ENCODE measurements at regions not wholly inside any gene's neighbourhood (a gene's known extent, or its start where the extent isn't known, plus 50 kb on each side); places are given as distances from the start of the nearest gene placed in this dataset.

DNA sequence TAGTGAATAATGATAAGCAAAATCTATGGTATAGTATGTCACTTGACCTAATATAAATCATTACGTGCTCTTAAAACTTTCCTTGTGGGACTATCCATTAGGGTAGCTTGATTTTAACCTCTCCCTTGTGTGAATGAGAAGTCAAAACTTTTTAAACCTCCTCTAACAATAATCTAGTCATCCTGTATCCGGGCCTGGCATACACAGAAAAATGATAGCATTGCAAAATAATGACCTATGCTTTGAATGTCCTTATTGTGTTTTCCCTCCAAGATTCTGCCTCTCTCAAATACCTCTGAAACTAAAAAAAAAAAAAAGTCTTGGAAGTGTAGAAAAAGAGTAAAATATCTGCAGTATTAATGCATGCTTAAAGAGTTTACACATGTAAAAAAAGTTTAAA is 250.0 kb upstream of the NDST3 start:
- Histone ChIP-seq H2BK15ac (ENCODE audit: low read depth, poor library complexity, severe bottlenecking) (no peak overlapping the region), H4K91ac (ENCODE audit: low read length) (no peak overlapping the region), H2AK5ac (ENCODE audit: low read length, severe bottlenecking) (no peak overlapping the region), H4K8ac (ENCODE audit: low read length) (no peak overlapping the region), H3K27me3 (ENCODE audit: control insufficient read depth in 1 of 2, insufficient read depth in 1 of 2, low read length in 2 of 2) (no peaks in the 10 kb centered on the region), H3K14ac (ENCODE audit: low read length in 2 of 2) (no peak overlapping the region), H3K4me3 (ENCODE audit: insufficient read depth in 1 of 2, low read depth in 1 of 2, low read length in 2 of 2) (no peak overlapping the region), H3K4me1 (ENCODE audit: control insufficient read depth, insufficient read depth, low read depth, low read length) (no peaks in the 10 kb centered on the region), H2BK5ac (ENCODE audit: low read depth, low read length, poor library complexity, severe bottlenecking) (no peak overlapping the region), H2BK12ac (ENCODE audit: low read length in 2 of 2) (no peak overlapping the region), H3K36me3 (ENCODE audit: control insufficient read depth in 1 of 2, insufficient read depth in 2 of 2, low read depth in 1 of 2, low read length in 2 of 2) (no peaks in the 10 kb centered on the region), H3K23ac (ENCODE audit: low read length in 2 of 2) (no peak overlapping the region), H2BK120ac (ENCODE audit: low read depth, low read length) (no peak overlapping the region), H3K4ac (ENCODE audit: low read depth in 1 of 2, low read length in 2 of 2) (no peak overlapping the region), H3K79me1 (replicated peaks; ENCODE audit: low read length, poor library complexity, severe bottlenecking) (no peaks in the 10 kb centered on the region), H3K27ac (ENCODE audit: low read length, poor library complexity, severe bottlenecking) (no peak overlapping the region), H3K9ac (ENCODE audit: low read length) (no peak overlapping the region), H3K18ac (ENCODE audit: low read depth in 1 of 2, low read length in 2 of 2) (no peak overlapping the region), H3K9me3 (ENCODE audit: control insufficient read depth, low read length) (no peaks in the 10 kb centered on the region), H2AFZ (ENCODE audit: low read depth, low read length) (no peak overlapping the region), H3K4me2 (ENCODE audit: low read length, poor library complexity, severe bottlenecking) (no peak overlapping the region)
- no peak for DNase-seq
- WGBS = 100% methylated on average over 1 of the region's 2 CpGs

DNA sequence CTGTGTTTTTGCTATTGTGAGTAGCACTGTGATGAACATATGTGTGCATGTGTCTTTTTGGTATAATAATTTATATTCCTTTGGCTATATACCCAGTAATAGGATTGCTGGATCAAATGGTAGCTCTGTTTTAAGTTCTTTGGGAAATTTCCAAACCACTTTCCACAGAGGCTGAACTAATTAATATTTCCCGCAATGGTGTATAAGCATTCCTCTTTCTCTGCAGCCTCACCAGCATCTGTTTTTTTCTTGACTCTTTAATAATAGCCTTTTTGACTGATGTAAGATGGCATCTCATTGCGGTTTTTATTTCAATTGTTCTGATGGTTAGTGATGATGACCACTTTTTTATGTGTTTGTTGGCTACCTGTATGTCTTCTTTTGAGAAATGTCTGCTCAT is 247.7 kb upstream of the NDST3 start:
- H4K91ac ChIP-seq (ENCODE audit: low read length) = no peak overlapping the region
- no peak overlapping the region for H2BK120ac ChIP-seq (ENCODE audit: low read depth, low read length)
- H3K18ac ChIP-seq (ENCODE audit: low read depth in 1 of 2, low read length in 2 of 2) = no peak overlapping the region
- no peak overlapping the region for H2BK15ac ChIP-seq (ENCODE audit: low read depth, poor library complexity, severe bottlenecking)
- H3K23ac ChIP-seq (ENCODE audit: low read length in 2 of 2) = no peak overlapping the region
- H3K9me3 ChIP-seq (ENCODE audit: control insufficient read depth, low read length) = no peaks in the 10 kb centered on the region
- no peaks in the 10 kb centered on the region for H3K4me1 ChIP-seq (ENCODE audit: control insufficient read depth, insufficient read depth, low read depth, low read length)
- no peak overlapping the region for H2BK5ac ChIP-seq (ENCODE audit: low read depth, low read length, poor library complexity, severe bottlenecking)
- no peak overlapping the region for H3K4me2 ChIP-seq (ENCODE audit: low read length, poor library complexity, severe bottlenecking)
- no peak overlapping the region for H3K4ac ChIP-seq (ENCODE audit: low read depth in 1 of 2, low read length in 2 of 2)
- no peak overlapping the region for H2BK12ac ChIP-seq (ENCODE audit: low read length in 2 of 2)
- H3K14ac ChIP-seq (ENCODE audit: low read length in 2 of 2) = no peak overlapping the region
- no peaks in the 10 kb centered on the region for H3K79me1 ChIP-seq (replicated peaks; ENCODE audit: low read length, poor library complexity, severe bottlenecking)
- H3K27ac ChIP-seq (ENCODE audit: low read length, poor library complexity, severe bottlenecking) = no peak overlapping the region
- H2AFZ ChIP-seq (ENCODE audit: low read depth, low read length) = no peak overlapping the region
- no peak overlapping the region for H2AK5ac ChIP-seq (ENCODE audit: low read length, severe bottlenecking)
- H3K9ac ChIP-seq (ENCODE audit: low read length) = no peak overlapping the region
- H3K27me3 ChIP-seq (ENCODE audit: control insufficient read depth in 1 of 2, insufficient read depth in 1 of 2, low read length in 2 of 2) = no peaks in the 10 kb centered on the region
- no peaks in the 10 kb centered on the region for H3K36me3 ChIP-seq (ENCODE audit: control insufficient read depth in 1 of 2, insufficient read depth in 2 of 2, low read depth in 1 of 2, low read length in 2 of 2)
- H4K8ac ChIP-seq (ENCODE audit: low read length) = no peak overlapping the region
- H3K4me3 ChIP-seq (ENCODE audit: insufficient read depth in 1 of 2, low read depth in 1 of 2, low read length in 2 of 2) = no peak overlapping the region
- 98% methylated on average over 1 of the region's 2 CpGs for WGBS
- DNase-seq = no peak

DNA sequence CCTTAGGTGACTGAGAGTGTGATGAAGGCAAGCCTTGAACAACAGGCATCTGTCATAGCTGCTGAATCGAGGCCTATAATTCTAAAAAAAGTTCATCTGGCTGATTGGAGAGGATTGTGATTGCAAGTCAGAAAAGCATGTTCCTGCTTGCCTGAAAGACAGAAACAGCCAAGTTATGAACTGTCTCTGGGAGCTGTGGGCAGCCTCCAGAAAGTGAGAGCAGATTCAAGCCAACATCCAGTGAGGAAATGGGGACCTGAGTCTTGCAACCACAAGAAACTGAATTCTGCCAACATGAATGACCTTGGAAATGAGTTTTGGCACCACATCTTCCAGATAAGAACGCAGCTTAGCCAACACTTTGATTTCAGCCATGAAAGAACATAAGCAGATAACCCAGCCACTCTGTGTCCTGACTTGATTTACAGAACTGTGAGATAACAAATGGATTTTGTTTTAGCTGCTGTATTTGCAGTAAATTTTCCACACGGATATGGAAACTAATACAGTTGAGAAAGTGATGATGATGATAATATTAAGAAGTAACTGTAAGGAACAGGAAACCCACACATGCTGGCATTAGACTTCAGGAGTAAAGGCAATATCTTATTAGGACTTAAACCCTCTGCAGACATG is 240.3 kb upstream of the NDST3 start:
- H3K79me1 ChIP-seq (replicated peaks; ENCODE audit: low read length, poor library complexity, severe bottlenecking) = no peaks in the 10 kb centered on the region
- no peak overlapping the region for H3K23ac ChIP-seq (ENCODE audit: low read length in 2 of 2)
- H3K36me3 ChIP-seq (ENCODE audit: control insufficient read depth in 1 of 2, insufficient read depth in 2 of 2, low read depth in 1 of 2, low read length in 2 of 2) = no peaks in the 10 kb centered on the region
- no peak overlapping the region for H3K27ac ChIP-seq (ENCODE audit: low read length, poor library complexity, severe bottlenecking)
- H2AFZ ChIP-seq (ENCODE audit: low read depth, low read length) = no peak overlapping the region
- 86% methylated on average over 2 of the region's 3 CpGs for WGBS
- H4K91ac ChIP-seq (ENCODE audit: low read length) = no peak overlapping the region
- H3K14ac ChIP-seq (ENCODE audit: low read length in 2 of 2) = no peak overlapping the region
- no peak overlapping the region for H2BK15ac ChIP-seq (ENCODE audit: low read depth, poor library complexity, severe bottlenecking)
- H3K4me3 ChIP-seq (ENCODE audit: insufficient read depth in 1 of 2, low read depth in 1 of 2, low read length in 2 of 2) = no peak overlapping the region
- no peak overlapping the region for H4K8ac ChIP-seq (ENCODE audit: low read length)
- H2BK120ac ChIP-seq (ENCODE audit: low read depth, low read length) = no peak overlapping the region
- H3K9ac ChIP-seq (ENCODE audit: low read length) = no peak overlapping the region
- H3K27me3 ChIP-seq (ENCODE audit: control insufficient read depth in 1 of 2, insufficient read depth in 1 of 2, low read length in 2 of 2) = no peaks in the 10 kb centered on the region
- DNase-seq = no peak
- no peak overlapping the region for H2BK5ac ChIP-seq (ENCODE audit: low read depth, low read length, poor library complexity, severe bottlenecking)
- H3K4me1 ChIP-seq (ENCODE audit: control insufficient read depth, insufficient read depth, low read depth, low read length) = no peaks in the 10 kb centered on the region
- H2AK5ac ChIP-seq (ENCODE audit: low read length, severe bottlenecking) = peak overlapping the region; percentile 45
- H3K18ac ChIP-seq (ENCODE audit: low read depth in 1 of 2, low read length in 2 of 2) = no peak overlapping the region
- no peak overlapping the region for H3K4ac ChIP-seq (ENCODE audit: low read depth in 1 of 2, low read length in 2 of 2)
- H2BK12ac ChIP-seq (ENCODE audit: low read length in 2 of 2) = no peak overlapping the region
- no peak overlapping the region for H3K4me2 ChIP-seq (ENCODE audit: low read length, poor library complexity, severe bottlenecking)
- no peaks in the 10 kb centered on the region for H3K9me3 ChIP-seq (ENCODE audit: control insufficient read depth, low read length)

DNA sequence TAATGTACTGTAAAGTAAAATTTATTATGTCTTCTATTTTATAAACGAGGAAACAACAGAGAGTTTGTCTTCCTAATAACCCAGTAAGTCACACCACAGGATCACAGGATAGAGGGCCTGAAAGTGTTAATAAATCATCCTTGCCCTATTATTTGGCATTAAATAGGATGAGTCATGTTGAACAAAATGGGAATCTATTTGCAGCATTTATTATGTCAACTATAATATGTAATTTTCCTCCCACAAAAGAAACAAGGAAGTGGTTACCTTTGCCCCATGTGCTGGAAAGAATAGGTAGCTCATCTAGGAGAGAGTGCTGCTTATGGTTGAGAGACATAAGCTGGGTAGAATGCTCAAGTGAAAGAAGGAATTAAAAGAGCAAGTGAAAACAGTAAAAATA is 237.6 kb upstream of the NDST3 start:
- no peak overlapping the region for H3K18ac ChIP-seq (ENCODE audit: low read depth in 1 of 2, low read length in 2 of 2)
- no peak overlapping the region for H3K4me2 ChIP-seq (ENCODE audit: low read length, poor library complexity, severe bottlenecking)
- no peak overlapping the region for H2BK12ac ChIP-seq (ENCODE audit: low read length in 2 of 2)
- no peak overlapping the region for H2AK5ac ChIP-seq (ENCODE audit: low read length, severe bottlenecking)
- no peak overlapping the region for H3K23ac ChIP-seq (ENCODE audit: low read length in 2 of 2)
- no peak overlapping the region for H3K9ac ChIP-seq (ENCODE audit: low read length)
- H3K4me3 ChIP-seq (ENCODE audit: insufficient read depth in 1 of 2, low read depth in 1 of 2, low read length in 2 of 2) = no peak overlapping the region
- H3K4me1 ChIP-seq (ENCODE audit: control insufficient read depth, insufficient read depth, low read depth, low read length) = no peaks in the 10 kb centered on the region
- no peak for DNase-seq
- H3K4ac ChIP-seq (ENCODE audit: low read depth in 1 of 2, low read length in 2 of 2) = no peak overlapping the region
- H3K27me3 ChIP-seq (ENCODE audit: control insufficient read depth in 1 of 2, insufficient read depth in 1 of 2, low read length in 2 of 2) = no peaks in the 10 kb centered on the region
- no peak overlapping the region for H2AFZ ChIP-seq (ENCODE audit: low read depth, low read length)
- no peak overlapping the region for H3K27ac ChIP-seq (ENCODE audit: low read length, poor library complexity, severe bottlenecking)
- H4K91ac ChIP-seq (ENCODE audit: low read length) = no peak overlapping the region
- H3K36me3 ChIP-seq (ENCODE audit: control insufficient read depth in 1 of 2, insufficient read depth in 2 of 2, low read depth in 1 of 2, low read length in 2 of 2) = no peaks in the 10 kb centered on the region
- no peak overlapping the region for H2BK15ac ChIP-seq (ENCODE audit: low read depth, poor library complexity, severe bottlenecking)
- no peaks in the 10 kb centered on the region for H3K9me3 ChIP-seq (ENCODE audit: control insufficient read depth, low read length)
- WGBS = no CpG with 5 or more reads among the region's 1 CpG
- H3K79me1 ChIP-seq (replicated peaks; ENCODE audit: low read length, poor library complexity, severe bottlenecking) = no peaks in the 10 kb centered on the region
- no peak overlapping the region for H4K8ac ChIP-seq (ENCODE audit: low read length)
- no peak overlapping the region for H3K14ac ChIP-seq (ENCODE audit: low read length in 2 of 2)
- no peak overlapping the region for H2BK5ac ChIP-seq (ENCODE audit: low read depth, low read length, poor library complexity, severe bottlenecking)
- H2BK120ac ChIP-seq (ENCODE audit: low read depth, low read length) = no peak overlapping the region
